Glomerular visceral epithelial cell (primary cell): ENCODE measurements at regions not wholly inside any gene's neighbourhood (a gene's known extent, or its start where the extent isn't known, plus 50 kb on each side); places are given as distances from the start of the nearest gene placed in this dataset.

ENCODE experiments used
- DNase-seq: peaks from one replicate; pipeline ENCODE4 v3.0.0-alpha.2; 2016; ENCODE audit errors: extremely low spot score

DNA sequence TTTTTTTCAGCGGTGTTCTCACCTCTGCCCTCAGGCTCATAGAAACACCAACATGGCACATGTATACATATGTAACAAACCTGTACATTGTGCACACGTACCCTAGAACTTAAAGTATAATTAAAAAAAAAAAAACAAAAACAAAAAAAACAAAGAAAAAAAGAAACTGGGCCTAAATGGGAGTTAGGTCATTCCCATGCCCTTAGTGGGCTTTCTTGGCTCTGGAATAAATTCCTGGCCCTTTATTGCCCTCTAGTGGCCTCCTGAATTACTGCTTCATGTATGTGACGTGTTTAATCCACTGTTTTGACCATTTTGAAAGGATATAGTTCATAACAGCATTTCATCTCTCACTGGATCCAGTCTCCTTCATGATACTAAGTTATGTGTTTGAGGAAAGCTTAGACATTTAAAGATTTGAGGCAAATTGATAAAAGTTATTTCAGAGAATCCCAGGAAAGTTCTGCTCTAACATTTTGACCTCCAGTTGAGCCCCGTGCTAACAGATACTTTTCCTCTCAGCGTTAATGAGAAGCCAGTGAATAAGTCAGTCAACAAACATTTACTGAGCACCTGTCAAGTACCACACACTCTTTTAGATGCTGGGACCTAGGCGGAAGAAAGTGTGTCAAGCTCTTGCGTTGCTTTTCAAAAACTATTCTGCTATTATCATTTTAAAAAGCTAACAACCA is 54.7 kb upstream of the SYPL1 start:
- peak; percentile 63 for DNase-seq

DNA sequence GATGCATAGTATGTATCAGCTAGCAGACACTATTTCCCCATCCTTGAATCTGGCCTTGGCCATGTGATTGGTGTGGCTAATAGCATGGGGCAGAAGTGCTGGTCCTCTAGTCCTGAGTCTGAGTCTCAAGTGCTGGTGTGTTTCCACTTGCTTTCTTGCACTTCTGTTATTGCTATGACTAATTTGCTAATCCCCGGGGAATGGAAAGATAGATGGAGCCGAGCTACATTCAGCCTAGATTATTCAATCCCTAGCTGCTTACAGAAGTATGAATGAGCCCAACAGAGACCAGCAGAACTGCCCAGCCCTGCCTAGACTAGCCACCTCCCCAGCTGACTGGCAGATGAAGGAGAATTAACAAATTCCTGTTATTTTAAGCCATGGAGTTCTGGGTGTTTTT is 53.2 kb upstream of the SYPL1 start:
- DNase-seq, result no peak

DNA sequence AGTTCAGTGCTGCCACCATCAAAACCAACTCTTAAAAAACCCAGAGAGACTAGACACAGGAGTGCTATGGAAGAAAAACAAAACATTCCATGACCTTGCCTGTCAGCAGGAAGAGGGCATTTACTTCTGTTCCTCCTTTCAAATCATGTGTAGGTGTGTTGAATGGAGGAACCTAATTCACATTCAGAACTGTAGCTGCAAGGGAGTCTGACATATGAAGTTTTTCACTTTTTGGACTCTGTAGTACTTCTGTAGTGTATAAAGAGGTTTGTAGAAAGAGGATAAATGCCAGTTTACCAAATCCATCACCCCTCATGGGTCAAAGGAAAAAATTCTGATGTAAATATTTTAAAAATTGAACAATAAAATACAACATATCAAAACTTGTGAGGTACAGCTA is 51.1 kb upstream of the SYPL1 start:
- DNase-seq, result no peak
